VCaP (cell line): ENCODE measurements at regions not wholly inside any gene's neighbourhood (a gene's known extent, or its start where the extent isn't known, plus 50 kb on each side); places are given as distances from the start of the nearest gene placed in this dataset.

ENCODE experiments used
- H3K27ac ChIP-seq: fragments of 450-650 bp; 2 replicates; pipeline ENCODE4 v1.5.1; 2017
- CTCF ChIP-seq: fragments of 450-650 bp; conservative IDR thresholded peaks from 2 replicates; pipeline ENCODE4 v1.5.1; 2017; ENCODE audit warnings: mild to moderate bottlenecking, moderate library complexity

GRCh38 chr18:55647331-55647730 is 59.3 kb upstream of the TCF4 start:
- H3K27ac ChIP-seq, result no peak overlapping the region
- TF ChIP-seq CTCF, result no peak

- no peak for TF ChIP-seq CTCF
- no peak overlapping the region for H3K27ac ChIP-seq
Measured at GRCh38 chr18:55642191-55642590, 54.2 kb upstream of the TCF4 start.

- no peak for TF ChIP-seq CTCF
- no peak overlapping the region for H3K27ac ChIP-seq
Measured at GRCh38 chr18:55641486-55641885, 53.5 kb upstream of the TCF4 start.
